SH-SY5Y (cell line): ENCODE measurements at regions not wholly inside any gene's neighbourhood (a gene's known extent, or its start where the extent isn't known, plus 50 kb on each side); places are given as distances from the start of the nearest gene placed in this dataset.

Source experiments
- GATA2 ChIP-seq: IDR thresholded peaks from 2 replicates; pipeline ENCODE4 v1.6.1; 2011; ENCODE audit warnings: mild to moderate bottlenecking, low read depth, low read length
- GATA3 ChIP-seq: IDR thresholded peaks from 2 replicates; pipeline ENCODE4 v1.6.1; 2011; ENCODE audit warnings: low read depth, mild to moderate bottlenecking, low read length, moderate library complexity

- TF ChIP-seq GATA2 (no peak), GATA3 (no peak)
These were observed 181.6 kb downstream of the LARP7 start for GRCh38 chr4:112818594-112818965.
